ENCODE measurements at regions not wholly inside any gene's neighbourhood (a gene's known extent, or its start where the extent isn't known, plus 50 kb on each side); places are given as distances from the start of the nearest gene placed in this dataset.

GRCh38 chr17:73936908-73937627, 266.4 kb upstream of the RPL38 start:
- Histone ChIP-seq H3K4me1 (no peaks in the 10 kb centered on the region), H3K36me3 (no peaks in the 10 kb centered on the region), H3K27me3 (no peaks in the 10 kb centered on the region), H3K27ac (no peak overlapping the region), H3K4me3 (no peak overlapping the region), H3K9me3 (no peaks in the 10 kb centered on the region)
- no peak for TF ChIP-seq POLR2A (IDR thresholded peaks at IDR 0.05)
- intact Hi-C loops (cut with DNase I; ENCODE audit: low total_unique reads), result no loop called here
- DNase-seq, result no peak

- intact Hi-C loops (cut with DNase I; ENCODE audit: low total_unique reads), result no loop called here
- Histone ChIP-seq H3K9me3 (no peaks in the 10 kb centered on the region), H3K36me3 (no peaks in the 10 kb centered on the region), H3K4me1 (no peaks in the 10 kb centered on the region), H3K27me3 (no peaks in the 10 kb centered on the region), H3K4me3 (no peak overlapping the region), H3K27ac (no peak overlapping the region)
- no peak for DNase-seq
- TF ChIP-seq CTCF (IDR thresholded peaks at IDR 0.05), result no peak
- no peak for TF ChIP-seq POLR2A (IDR thresholded peaks at IDR 0.05)
These were observed 264.8 kb upstream of the RPL38 start for GRCh38 chr17:73938706-73939105.

GRCh38 chr17:73939806-73940205, 263.7 kb upstream of the RPL38 start:
- intact Hi-C loops (cut with DNase I; ENCODE audit: low total_unique reads), result no loop called here
- Histone ChIP-seq H3K9me3 (no peaks in the 10 kb centered on the region), H3K27ac (no peak overlapping the region), H3K27me3 (no peaks in the 10 kb centered on the region), H3K4me1 (no peaks in the 10 kb centered on the region), H3K4me3 (no peak overlapping the region), H3K36me3 (no peaks in the 10 kb centered on the region)
- TF ChIP-seq POLR2A (IDR thresholded peaks at IDR 0.05), result no peak
- TF ChIP-seq CTCF (IDR thresholded peaks at IDR 0.05), result no peak
- DNase-seq, result no peak

- intact Hi-C loops (cut with DNase I; ENCODE audit: low total_unique reads), result no loop called here
- no peak for TF ChIP-seq CTCF (IDR thresholded peaks at IDR 0.05)
- TF ChIP-seq POLR2A (IDR thresholded peaks at IDR 0.05), result no peak
These were observed 263.0 kb upstream of the RPL38 start for GRCh38 chr17:73940511-73940910.

GRCh38 chr17:73941919-73942530, 261.5 kb upstream of the RPL38 start:
- Histone ChIP-seq H3K9me3 (no peaks in the 10 kb centered on the region), H3K36me3 (no peaks in the 10 kb centered on the region), H3K4me3 (no peak overlapping the region), H3K4me1 (no peaks in the 10 kb centered on the region), H3K27ac (no peak overlapping the region), H3K27me3 (no peaks in the 10 kb centered on the region)
- no peak for TF ChIP-seq POLR2A (IDR thresholded peaks at IDR 0.05)
- TF ChIP-seq CTCF (IDR thresholded peaks at IDR 0.05), result no peak
- intact Hi-C loops (cut with DNase I; ENCODE audit: low total_unique reads), result no loop called here
- no peak for DNase-seq

More at GRCh38 chr17:73940511-73940910, 263.0 kb upstream of the RPL38 start:
- Histone ChIP-seq H3K4me3 (no peak overlapping the region), H3K9me3 (no peaks in the 10 kb centered on the region), H3K27me3 (no peaks in the 10 kb centered on the region), H3K4me1 (no peaks in the 10 kb centered on the region), H3K27ac (no peak overlapping the region), H3K36me3 (no peaks in the 10 kb centered on the region)
- no peak for DNase-seq

Measured in uterus (tissue), 3 donors.